OCI-LY7 (cell line): ENCODE measurements at regions not wholly inside any gene's neighbourhood (a gene's known extent, or its start where the extent isn't known, plus 50 kb on each side); places are given as distances from the start of the nearest gene placed in this dataset.

ENCODE experiments used
- EZH2phosphoT487 ChIP-seq: fragments of 200-600 bp; sonication (generic); IDR thresholded peaks from 2 replicates; pipeline ENCODE4 v1.6.1; 2018; ENCODE audit warnings: low read depth, borderline replicate concordance, mild to moderate bottlenecking, mixed run types, antibody characterized with exemption, low read length, moderate library complexity, mixed read lengths
- TF ChIP-seq, protein P1 (sequence below): fragments of 200-600 bp; sonication (generic); conservative IDR thresholded peaks from 2 replicates; pipeline ENCODE4 v1.5.1; 2014; ENCODE audit warnings: mild to moderate bottlenecking, antibody characterized with exemption, low read length, moderate library complexity, mixed read lengths

GRCh38 chr3:107142171-107142570 is 235.1 kb upstream of the CCDC54 start:
- TF ChIP-seq, protein P1, sequence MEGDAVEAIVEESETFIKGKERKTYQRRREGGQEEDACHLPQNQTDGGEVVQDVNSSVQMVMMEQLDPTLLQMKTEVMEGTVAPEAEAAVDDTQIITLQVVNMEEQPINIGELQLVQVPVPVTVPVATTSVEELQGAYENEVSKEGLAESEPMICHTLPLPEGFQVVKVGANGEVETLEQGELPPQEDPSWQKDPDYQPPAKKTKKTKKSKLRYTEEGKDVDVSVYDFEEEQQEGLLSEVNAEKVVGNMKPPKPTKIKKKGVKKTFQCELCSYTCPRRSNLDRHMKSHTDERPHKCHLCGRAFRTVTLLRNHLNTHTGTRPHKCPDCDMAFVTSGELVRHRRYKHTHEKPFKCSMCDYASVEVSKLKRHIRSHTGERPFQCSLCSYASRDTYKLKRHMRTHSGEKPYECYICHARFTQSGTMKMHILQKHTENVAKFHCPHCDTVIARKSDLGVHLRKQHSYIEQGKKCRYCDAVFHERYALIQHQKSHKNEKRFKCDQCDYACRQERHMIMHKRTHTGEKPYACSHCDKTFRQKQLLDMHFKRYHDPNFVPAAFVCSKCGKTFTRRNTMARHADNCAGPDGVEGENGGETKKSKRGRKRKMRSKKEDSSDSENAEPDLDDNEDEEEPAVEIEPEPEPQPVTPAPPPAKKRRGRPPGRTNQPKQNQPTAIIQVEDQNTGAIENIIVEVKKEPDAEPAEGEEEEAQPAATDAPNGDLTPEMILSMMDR: no peak
- TF ChIP-seq EZH2phosphoT487: no peak
